GM19452 (cell line): ENCODE measurements at regions not wholly inside any gene's neighbourhood (a gene's known extent, or its start where the extent isn't known, plus 50 kb on each side); places are given as distances from the start of the nearest gene placed in this dataset.
A peak's percentile ranks its signal among the peaks of the same experiment; 100 is the strongest.
"Not testable (repeated sequence)": the region's sequence is repeated elsewhere in the genome, so short reads cannot be mapped to it uniquely, and the experiment has no call there.

Source experiments
- ATAC-seq: cut with Tn5 transposase; IDR thresholded peaks from one replicate; pipeline ENCODE4 v1.9.1; 2021; ENCODE audit not compliant: unreplicated experiment

- no peak for ATAC-seq
Measured at GRCh38 chrX:40945361-40945713, 139.9 kb upstream of the USP9X start.

GRCh38 chrX:40947276-40947675 lies 138.0 kb upstream of the USP9X start:
- no peak for ATAC-seq

- ATAC-seq: no peak
Measured at GRCh38 chrX:40949071-40949470, 136.2 kb upstream of the USP9X start.

- no peak for ATAC-seq
Measured at GRCh38 chrX:40950546-40950945, 134.7 kb upstream of the USP9X start.

- not testable (repeated sequence) for ATAC-seq
Measured at GRCh38 chrX:40951407-40951806, 133.8 kb upstream of the USP9X start.

GRCh38 chrX:40952855-40953254 lies 132.4 kb upstream of the USP9X start:
- ATAC-seq: no peak

- peak; percentile 63 for ATAC-seq
Measured at GRCh38 chrX:40953369-40953768, 131.9 kb upstream of the USP9X start.

- no peak for ATAC-seq
Measured at GRCh38 chrX:40960041-40960440, 125.2 kb upstream of the USP9X start.

- ATAC-seq: no peak
Measured at GRCh38 chrX:40962793-40963407, 122.3 kb upstream of the USP9X start.

GRCh38 chrX:40964008-40964407 lies 121.2 kb upstream of the USP9X start:
- no peak for ATAC-seq

- ATAC-seq: no peak
Measured at GRCh38 chrX:40964633-40965586, 120.3 kb upstream of the USP9X start.

- ATAC-seq: no peak
Measured at GRCh38 chrX:40966213-40966820, 118.9 kb upstream of the USP9X start.

- no peak for ATAC-seq
Measured at GRCh38 chrX:40968180-40968579, 117.1 kb upstream of the USP9X start.

GRCh38 chrX:40971736-40972135 lies 113.5 kb upstream of the USP9X start:
- ATAC-seq: no peak

GRCh38 chrX:40973619-40974018 lies 111.6 kb upstream of the USP9X start:
- no peak for ATAC-seq

- ATAC-seq: no peak
Measured at GRCh38 chrX:40975951-40976350, 109.3 kb upstream of the USP9X start.

GRCh38 chrX:40976981-40977380 lies 108.3 kb upstream of the USP9X start:
- ATAC-seq: no peak

- no peak for ATAC-seq
Measured at GRCh38 chrX:40984962-40985361, 100.3 kb upstream of the USP9X start.

- ATAC-seq: no peak
Measured at GRCh38 chrX:40987413-40987812, 97.8 kb upstream of the USP9X start.

- ATAC-seq: no peak
Measured at GRCh38 chrX:40988100-40988499, 97.1 kb upstream of the USP9X start.

- ATAC-seq: not testable (repeated sequence)
Measured at GRCh38 chrX:40993395-40993794, 91.8 kb upstream of the USP9X start.
